ENCODE measurements at regions not wholly inside any gene's neighbourhood (a gene's known extent, or its start where the extent isn't known, plus 50 kb on each side); places are given as distances from the start of the nearest gene placed in this dataset.

- no peak overlapping the region for H3K4me3 Mint-ChIP-seq
- no peak overlapping the region for H3K4me2 ChIP-seq
- H3K9me3 Mint-ChIP-seq: peaks cover 5% of the 10 kb centered on the region
- H3F3A ChIP-seq (ENCODE audit: low read depth): no peaks in the 10 kb centered on the region
- H3K79me2 ChIP-seq (ENCODE audit: low read depth): no peaks in the 10 kb centered on the region
- no peaks in the 10 kb centered on the region for H4K20me1 ChIP-seq (ENCODE audit: low read depth)
- H3K27me3 Mint-ChIP-seq (ENCODE audit: insufficient read depth, low read depth): peaks cover 6% of the 10 kb centered on the region
- H3K4me1 Mint-ChIP-seq: no peaks in the 10 kb centered on the region
- no peaks in the 10 kb centered on the region for H3K36me3 ChIP-seq
- no peak for TF ChIP-seq EZH2 (IDR thresholded peaks at IDR 0.05)
- TF ChIP-seq, protein P1, sequence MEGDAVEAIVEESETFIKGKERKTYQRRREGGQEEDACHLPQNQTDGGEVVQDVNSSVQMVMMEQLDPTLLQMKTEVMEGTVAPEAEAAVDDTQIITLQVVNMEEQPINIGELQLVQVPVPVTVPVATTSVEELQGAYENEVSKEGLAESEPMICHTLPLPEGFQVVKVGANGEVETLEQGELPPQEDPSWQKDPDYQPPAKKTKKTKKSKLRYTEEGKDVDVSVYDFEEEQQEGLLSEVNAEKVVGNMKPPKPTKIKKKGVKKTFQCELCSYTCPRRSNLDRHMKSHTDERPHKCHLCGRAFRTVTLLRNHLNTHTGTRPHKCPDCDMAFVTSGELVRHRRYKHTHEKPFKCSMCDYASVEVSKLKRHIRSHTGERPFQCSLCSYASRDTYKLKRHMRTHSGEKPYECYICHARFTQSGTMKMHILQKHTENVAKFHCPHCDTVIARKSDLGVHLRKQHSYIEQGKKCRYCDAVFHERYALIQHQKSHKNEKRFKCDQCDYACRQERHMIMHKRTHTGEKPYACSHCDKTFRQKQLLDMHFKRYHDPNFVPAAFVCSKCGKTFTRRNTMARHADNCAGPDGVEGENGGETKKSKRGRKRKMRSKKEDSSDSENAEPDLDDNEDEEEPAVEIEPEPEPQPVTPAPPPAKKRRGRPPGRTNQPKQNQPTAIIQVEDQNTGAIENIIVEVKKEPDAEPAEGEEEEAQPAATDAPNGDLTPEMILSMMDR (IDR thresholded peaks at IDR 0.05): no peak
- TF ChIP-seq EZH2phosphoT487 (IDR thresholded peaks at IDR 0.05): no peak
- no peak overlapping the region for H3K27ac Mint-ChIP-seq
- H3K9ac ChIP-seq: no peak overlapping the region
- no peak overlapping the region for H3K27ac ChIP-seq
- H2AFZ ChIP-seq (replicated peaks): no peak overlapping the region
- H3K36me3 Mint-ChIP-seq: no peaks in the 10 kb centered on the region
- H3K4me3 ChIP-seq: no peak overlapping the region
- no peak for DNase-seq (ENCODE audit: low spot score)
- no peaks in the 10 kb centered on the region for H3K9me3 ChIP-seq (ENCODE audit: low read depth)
- H3K27me3 ChIP-seq: peaks cover 27% of the 10 kb centered on the region
- no peaks in the 10 kb centered on the region for H3K4me1 ChIP-seq
Measured at GRCh38 chr5:5951953-5952352, 426.4 kb downstream of the MED10 start.

DNA sequence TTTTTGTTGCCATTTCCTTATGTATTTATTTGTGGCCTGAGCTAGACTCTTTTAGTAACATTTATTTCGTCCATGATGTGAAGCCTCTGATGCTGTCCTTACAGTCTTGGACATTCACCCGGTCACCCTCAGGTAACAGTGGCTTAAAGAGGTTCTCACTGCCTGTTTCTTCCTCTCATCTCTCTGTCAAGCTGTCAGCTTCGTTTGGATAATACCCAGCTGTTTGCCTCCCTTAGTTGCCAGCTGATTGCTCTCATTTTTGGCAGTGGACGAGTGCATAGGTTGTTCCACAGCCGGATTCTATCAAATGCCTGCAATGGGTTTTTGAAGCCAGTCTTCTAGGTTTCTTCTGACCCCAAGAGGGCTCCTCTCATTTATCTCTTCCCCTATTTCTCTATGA lies 427.7 kb downstream of the MED10 start:
- Histone ChIP-seq H4K20me1 (ENCODE audit: low read depth) (no peaks in the 10 kb centered on the region), H3K4me2 (no peak overlapping the region)
- TF ChIP-seq, protein P1 (IDR thresholded peaks at IDR 0.05): no peak
- TF ChIP-seq EZH2 (IDR thresholded peaks at IDR 0.05) (no peak), EZH2phosphoT487 (IDR thresholded peaks at IDR 0.05) (no peak)

DNA sequence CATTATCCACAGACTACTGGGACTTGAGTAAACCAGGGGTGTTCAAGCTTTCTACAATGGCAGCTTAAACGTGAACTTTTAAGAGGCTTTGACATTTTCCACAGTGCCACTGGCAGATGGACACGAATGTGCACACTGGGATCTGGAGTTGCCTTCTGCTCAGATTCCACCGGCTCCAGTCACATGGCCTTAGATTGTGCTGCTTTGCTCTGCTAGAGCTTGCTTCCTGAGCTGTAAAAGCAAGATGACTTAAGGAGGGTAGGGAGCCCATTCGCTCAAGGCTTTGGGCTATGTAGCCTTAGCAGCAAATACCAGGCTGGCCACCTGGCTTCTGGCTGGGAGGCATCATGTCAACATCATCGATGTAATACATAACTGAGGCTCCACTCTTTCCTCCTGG lies 436.9 kb downstream of the MED10 start:
- Histone ChIP-seq H3K36me3 (no peaks in the 10 kb centered on the region), H3K4me1 (no peaks in the 10 kb centered on the region), H4K20me1 (ENCODE audit: low read depth) (no peaks in the 10 kb centered on the region), H2AFZ (replicated peaks) (no peak overlapping the region), H3F3A (ENCODE audit: low read depth) (no peaks in the 10 kb centered on the region), H3K4me3 (no peak overlapping the region), H3K4me2 (no peak overlapping the region), H3K79me2 (ENCODE audit: low read depth) (no peaks in the 10 kb centered on the region), H3K27ac (no peak overlapping the region), H3K9ac (no peak overlapping the region), H3K27me3 (no peaks in the 10 kb centered on the region), H3K9me3 (ENCODE audit: low read depth) (no peaks in the 10 kb centered on the region)
- Mint-ChIP-seq H3K9me3 (no peaks in the 10 kb centered on the region), H3K4me1 (no peaks in the 10 kb centered on the region), H3K27me3 (ENCODE audit: insufficient read depth, low read depth) (peaks cover 6% of the 10 kb centered on the region), H3K36me3 (no peaks in the 10 kb centered on the region), H3K27ac (no peak overlapping the region), H3K4me3 (no peak overlapping the region)
- DNase-seq (ENCODE audit: low spot score): no peak
- no peak for TF ChIP-seq EZH2 (IDR thresholded peaks at IDR 0.05)
- TF ChIP-seq, protein P1 (IDR thresholded peaks at IDR 0.05): no peak
- TF ChIP-seq EZH2phosphoT487 (IDR thresholded peaks at IDR 0.05): no peak

More for the DNA sequence above, 427.7 kb downstream of the MED10 start:
- H3K27ac ChIP-seq: no peak overlapping the region
- Mint-ChIP-seq H3K36me3 (no peaks in the 10 kb centered on the region), H3K4me1 (no peaks in the 10 kb centered on the region), H3K4me3 (no peak overlapping the region), H3K27ac (no peak overlapping the region), H3K9me3 (peaks cover 2% of the 10 kb centered on the region), H3K27me3 (ENCODE audit: insufficient read depth, low read depth) (peaks cover 2% of the 10 kb centered on the region)
- no peaks in the 10 kb centered on the region for H3K9me3 ChIP-seq (ENCODE audit: low read depth)
- no peaks in the 10 kb centered on the region for H3K36me3 ChIP-seq
- no peaks in the 10 kb centered on the region for H3K79me2 ChIP-seq (ENCODE audit: low read depth)
- no peaks in the 10 kb centered on the region for H3K4me1 ChIP-seq
- H3K4me3 ChIP-seq: no peak overlapping the region
- H3K27me3 ChIP-seq: peaks cover 24% of the 10 kb centered on the region
- no peak for DNase-seq (ENCODE audit: low spot score)
- no peak overlapping the region for H3K9ac ChIP-seq
- no peak overlapping the region for H2AFZ ChIP-seq (replicated peaks)
- no peaks in the 10 kb centered on the region for H3F3A ChIP-seq (ENCODE audit: low read depth)

Measured in neural progenitor cell (in vitro differentiated cells).